Memory B cell (primary cell): ENCODE measurements at regions not wholly inside any gene's neighbourhood (a gene's known extent, or its start where the extent isn't known, plus 50 kb on each side); places are given as distances from the start of the nearest gene placed in this dataset.
"Not testable (repeated sequence)": the region's sequence is repeated elsewhere in the genome, so short reads cannot be mapped to it uniquely, and the experiment has no call there.

Experiments
- ATAC-seq: fragments of 150-1000 bp; cut with Tn5 transposase; 2 replicates; pipeline ENCODE4 v1.10.0; 2021; ENCODE audit warnings: low read depth, mild to moderate bottlenecking, moderate library complexity
- DNase-seq, 2 donors: peaks; one replicate each; pipeline ENCODE4 v3.0.0; 2022; ENCODE audit warnings: low spot score in 2 of 2
- H3K27ac Mint-ChIP-seq: one replicate; pipeline ENCODE4 v1.8.0; 2022; ENCODE audit warnings: mild to moderate bottlenecking, moderate library complexity, mixed read lengths
- H3K27me3 Mint-ChIP-seq: one replicate; pipeline ENCODE4 v1.8.0; 2022; ENCODE audit warnings: mixed read lengths
- H3K36me3 Mint-ChIP-seq: one replicate; pipeline ENCODE4 v1.8.0; 2022; ENCODE audit warnings: mild to moderate bottlenecking, mixed read lengths
- H3K4me1 Mint-ChIP-seq: one replicate; pipeline ENCODE4 v1.8.0; 2022; ENCODE audit warnings: mixed read lengths
- H3K4me3 Mint-ChIP-seq: one replicate; pipeline ENCODE4 v1.8.0; 2022; ENCODE audit warnings: mild to moderate bottlenecking, moderate library complexity, mixed read lengths
- H3K9me3 Mint-ChIP-seq: one replicate; pipeline ENCODE4 v1.8.0; 2022; ENCODE audit warnings: mixed read lengths

DNA sequence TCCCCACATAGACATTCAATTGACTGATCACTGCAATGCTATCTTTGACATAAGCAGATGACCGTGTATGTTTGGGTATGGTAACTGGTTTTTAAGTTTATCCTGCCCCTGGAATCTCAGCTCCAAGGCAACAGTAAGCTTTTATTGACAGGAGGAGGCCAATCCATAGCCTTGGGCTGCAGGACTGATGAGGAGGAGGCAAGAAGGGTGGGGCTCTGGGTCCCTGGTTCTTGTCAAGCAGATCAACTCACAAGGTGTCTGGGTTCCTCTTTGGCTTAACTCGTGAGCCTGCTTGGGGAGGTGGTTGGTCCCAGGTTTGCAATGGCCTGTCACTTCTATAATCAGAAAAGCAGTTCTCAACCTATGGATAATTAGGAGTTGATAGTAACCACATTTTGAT, 113.2 kb upstream of the STX18 start:
- H3K36me3 Mint-ChIP-seq, result peaks cover 20% of the 10 kb centered on the region
- H3K4me1 Mint-ChIP-seq, result no peaks in the 10 kb centered on the region
- H3K4me3 Mint-ChIP-seq, result no peak overlapping the region
- no peak for ATAC-seq
- H3K27ac Mint-ChIP-seq, result no peak overlapping the region
- peaks cover 3% of the 10 kb centered on the region for H3K9me3 Mint-ChIP-seq
- no peaks in the 10 kb centered on the region for H3K27me3 Mint-ChIP-seq
- DNase-seq, result no peak

DNA sequence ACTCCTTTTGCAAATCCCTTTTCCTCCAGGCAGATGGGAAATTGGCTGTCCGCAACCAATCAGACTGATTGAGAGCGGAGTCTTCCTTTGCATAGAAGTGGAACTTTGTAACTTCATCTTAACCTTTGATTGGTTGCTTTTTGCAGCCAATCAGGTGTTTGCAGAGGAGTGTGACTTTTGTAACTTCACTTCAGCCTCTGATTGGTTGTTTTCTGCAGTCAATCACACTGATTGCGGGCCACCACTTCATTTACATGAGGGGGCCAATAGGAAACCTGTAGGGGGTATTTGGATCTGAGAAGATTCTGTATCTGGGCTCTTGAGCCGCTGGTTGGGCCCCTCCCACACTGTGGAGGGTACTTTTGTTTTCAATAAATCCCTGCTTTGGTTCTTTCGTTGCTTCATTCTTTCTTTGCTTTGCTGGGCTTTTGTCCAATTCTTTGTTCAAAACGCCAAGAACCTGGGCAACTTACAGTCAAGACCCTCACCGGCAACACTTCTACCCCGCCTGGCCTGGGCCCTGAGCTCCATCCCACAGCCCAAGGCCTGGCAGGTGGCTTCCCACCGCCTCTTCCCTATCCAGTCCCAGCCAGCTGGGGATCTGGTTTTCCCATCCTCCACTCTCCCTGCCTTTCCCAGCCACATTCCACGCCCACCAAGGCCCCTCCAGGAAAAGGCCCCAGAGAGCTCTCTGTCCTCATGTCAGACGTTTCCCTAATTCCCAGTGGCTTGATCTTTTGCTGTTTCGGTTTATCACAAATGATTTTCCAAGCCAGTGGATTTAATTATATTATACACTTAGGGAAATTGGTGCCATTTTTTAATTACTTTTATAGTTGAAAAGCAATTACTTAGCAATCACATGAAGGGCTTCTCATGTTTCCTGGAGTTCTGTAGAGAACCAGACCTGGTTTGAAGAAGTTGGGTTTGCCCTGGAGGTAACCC, 110.2 kb upstream of the STX18 start:
- Mint-ChIP-seq H3K27me3 (no peaks in the 10 kb centered on the region), H3K27ac (no peak overlapping the region), H3K9me3 (no peaks in the 10 kb centered on the region), H3K4me3 (no peak overlapping the region), H3K4me1 (no peaks in the 10 kb centered on the region), H3K36me3 (peaks cover 20% of the 10 kb centered on the region)
- DNase-seq (no peak), ATAC-seq (no peak)

DNA sequence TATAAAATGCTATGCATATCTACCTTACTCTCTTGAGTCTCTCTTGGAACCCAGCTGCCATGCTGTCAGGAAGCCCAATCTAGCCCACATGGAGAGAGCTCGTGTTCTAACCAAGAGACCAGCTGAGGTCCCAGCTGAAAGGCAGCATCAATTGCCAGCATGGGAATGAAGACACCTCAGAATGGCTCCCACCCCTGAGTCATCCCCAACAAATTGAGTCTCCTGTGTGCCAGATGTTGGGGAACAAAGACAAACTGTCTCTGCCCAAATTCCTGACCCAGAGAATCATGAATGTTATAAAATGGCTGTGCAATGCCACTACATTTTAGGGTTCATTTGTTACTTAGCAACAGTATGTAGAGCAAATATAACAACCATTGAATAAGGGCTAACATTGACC, 105.2 kb upstream of the STX18 start:
- Mint-ChIP-seq H3K9me3 (no peaks in the 10 kb centered on the region), H3K4me3 (no peak overlapping the region), H3K36me3 (peaks cover 8% of the 10 kb centered on the region), H3K27me3 (no peaks in the 10 kb centered on the region), H3K4me1 (no peaks in the 10 kb centered on the region), H3K27ac (no peak overlapping the region)
- ATAC-seq (no peak), DNase-seq (no peak)

DNA sequence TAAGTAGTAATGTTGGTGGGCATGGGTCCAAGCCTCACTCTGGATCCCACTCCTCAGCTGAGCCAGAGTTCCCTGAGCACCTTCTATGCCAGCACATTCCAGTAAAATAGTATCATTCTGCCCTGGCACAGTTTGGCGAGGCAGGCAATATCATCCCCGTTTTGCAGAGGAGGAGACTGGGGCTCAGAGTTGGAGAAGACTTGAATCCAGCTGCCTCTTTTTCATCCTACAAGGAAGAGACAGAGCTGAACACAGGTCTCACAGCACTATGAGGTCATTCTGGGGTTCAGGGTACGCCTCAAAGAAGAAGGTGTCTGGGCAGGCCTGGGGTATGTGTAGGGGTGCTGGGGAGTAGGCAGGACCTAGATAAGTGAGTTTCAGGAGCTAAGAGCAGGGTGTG, 103.9 kb upstream of the STX18 start:
- no peaks in the 10 kb centered on the region for H3K9me3 Mint-ChIP-seq
- ATAC-seq (no peak), DNase-seq (no peak)
- no peaks in the 10 kb centered on the region for H3K27me3 Mint-ChIP-seq
- H3K27ac Mint-ChIP-seq, result no peak overlapping the region
- no peaks in the 10 kb centered on the region for H3K4me1 Mint-ChIP-seq
- peaks cover 8% of the 10 kb centered on the region for H3K36me3 Mint-ChIP-seq
- no peak overlapping the region for H3K4me3 Mint-ChIP-seq

DNA sequence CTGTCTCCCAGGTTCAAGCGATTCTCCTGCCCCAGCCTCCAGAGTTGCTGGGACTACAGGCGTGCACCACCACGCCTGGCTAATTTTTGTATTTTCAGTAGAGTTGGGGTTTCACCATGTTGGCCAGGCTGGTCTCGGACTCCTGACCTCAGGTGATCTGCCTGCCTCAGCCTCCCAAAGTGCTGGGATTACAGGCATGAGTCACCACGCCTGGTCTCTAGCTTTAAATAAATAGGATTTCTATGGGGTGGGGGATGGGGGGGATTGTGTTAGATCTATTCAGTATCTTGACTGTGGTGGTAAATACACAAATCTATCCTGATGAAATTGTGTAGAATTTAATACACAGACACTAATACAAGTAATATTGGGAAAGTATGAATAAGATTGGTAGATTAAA, 102.4 kb upstream of the STX18 start:
- not testable (repeated sequence) for H3K4me3 Mint-ChIP-seq, H3K27me3 Mint-ChIP-seq, ATAC-seq, H3K27ac Mint-ChIP-seq, H3K4me1 Mint-ChIP-seq, H3K9me3 Mint-ChIP-seq, DNase-seq, H3K36me3 Mint-ChIP-seq

DNA sequence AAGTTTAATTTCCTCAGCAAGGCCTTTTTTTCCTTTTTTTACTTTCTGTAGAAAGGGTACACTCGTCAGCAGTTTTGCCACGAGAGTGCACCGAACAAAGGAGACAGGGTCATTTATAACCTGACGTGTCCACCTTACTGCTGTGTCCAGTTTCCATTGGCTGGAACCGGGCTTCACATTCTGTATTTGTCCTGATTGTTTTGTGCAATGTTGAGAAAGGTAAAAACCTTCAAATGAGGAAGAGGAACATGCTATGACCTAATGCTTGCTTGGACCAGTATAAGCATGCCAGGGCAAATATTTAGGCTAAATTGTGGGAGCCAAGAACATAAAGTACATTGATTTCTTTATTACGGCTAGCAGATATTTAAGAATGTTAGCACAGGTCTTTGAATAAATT, 101.9 kb upstream of the STX18 start:
- DNase-seq, H3K4me3 Mint-ChIP-seq, H3K9me3 Mint-ChIP-seq, ATAC-seq, H3K36me3 Mint-ChIP-seq, H3K27me3 Mint-ChIP-seq, H3K4me1 Mint-ChIP-seq, H3K27ac Mint-ChIP-seq: not testable (repeated sequence)

DNA sequence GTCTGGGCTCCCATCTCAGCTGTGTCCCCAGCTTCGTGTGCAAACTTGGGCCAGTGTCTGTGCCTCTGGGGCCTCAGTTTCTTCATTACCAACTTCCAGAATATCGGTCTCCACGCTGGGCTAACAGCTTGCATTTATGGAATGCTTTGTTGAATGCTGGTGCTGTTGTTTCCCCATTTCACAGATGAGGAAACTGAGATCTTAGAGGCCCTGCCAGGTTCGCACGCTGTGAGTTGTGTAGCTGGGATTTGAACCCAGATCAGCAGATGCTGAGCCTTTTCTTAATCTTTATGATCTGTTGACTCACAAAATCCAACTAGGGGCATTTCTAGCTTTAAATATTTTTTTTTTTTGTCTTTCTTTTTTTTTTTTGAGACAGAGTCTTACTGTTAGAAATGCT, 101.5 kb upstream of the STX18 start:
- Mint-ChIP-seq H3K9me3 (peaks cover 2% of the 10 kb centered on the region), H3K4me3 (no peak overlapping the region), H3K4me1 (no peaks in the 10 kb centered on the region), H3K27me3 (no peaks in the 10 kb centered on the region), H3K36me3 (peaks cover 6% of the 10 kb centered on the region), H3K27ac (no peak overlapping the region)
- DNase-seq (no peak), ATAC-seq (no peak)

DNA sequence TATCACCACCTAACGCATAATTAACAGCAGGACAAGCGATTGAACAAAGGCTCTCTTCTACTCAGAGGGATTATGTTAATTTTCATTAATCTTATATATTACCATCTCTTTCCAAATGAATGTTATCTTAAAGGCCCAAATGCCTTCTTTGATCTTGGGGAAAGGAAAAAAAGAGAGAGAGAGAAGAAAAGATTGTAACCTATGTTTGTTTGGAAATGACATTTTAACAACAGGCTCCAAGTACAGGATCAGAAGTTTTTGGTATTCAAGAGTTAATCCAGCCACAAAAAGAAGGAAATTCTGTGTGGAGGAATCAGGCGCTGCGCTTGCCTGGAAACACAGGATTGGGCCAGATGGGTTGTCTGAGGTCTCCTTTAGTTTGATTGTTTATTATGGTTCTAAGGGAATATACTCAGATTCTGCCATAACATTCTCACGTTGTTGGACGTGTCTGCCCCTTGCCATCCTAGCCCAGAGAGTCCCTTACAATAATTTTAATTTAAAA, 100.7 kb upstream of the STX18 start:
- Mint-ChIP-seq H3K36me3 (peaks cover 6% of the 10 kb centered on the region), H3K4me3 (no peak overlapping the region), H3K27ac (no peak overlapping the region), H3K27me3 (no peaks in the 10 kb centered on the region), H3K9me3 (peaks cover 2% of the 10 kb centered on the region), H3K4me1 (no peaks in the 10 kb centered on the region)
- no peak for DNase-seq
- no peak for ATAC-seq

DNA sequence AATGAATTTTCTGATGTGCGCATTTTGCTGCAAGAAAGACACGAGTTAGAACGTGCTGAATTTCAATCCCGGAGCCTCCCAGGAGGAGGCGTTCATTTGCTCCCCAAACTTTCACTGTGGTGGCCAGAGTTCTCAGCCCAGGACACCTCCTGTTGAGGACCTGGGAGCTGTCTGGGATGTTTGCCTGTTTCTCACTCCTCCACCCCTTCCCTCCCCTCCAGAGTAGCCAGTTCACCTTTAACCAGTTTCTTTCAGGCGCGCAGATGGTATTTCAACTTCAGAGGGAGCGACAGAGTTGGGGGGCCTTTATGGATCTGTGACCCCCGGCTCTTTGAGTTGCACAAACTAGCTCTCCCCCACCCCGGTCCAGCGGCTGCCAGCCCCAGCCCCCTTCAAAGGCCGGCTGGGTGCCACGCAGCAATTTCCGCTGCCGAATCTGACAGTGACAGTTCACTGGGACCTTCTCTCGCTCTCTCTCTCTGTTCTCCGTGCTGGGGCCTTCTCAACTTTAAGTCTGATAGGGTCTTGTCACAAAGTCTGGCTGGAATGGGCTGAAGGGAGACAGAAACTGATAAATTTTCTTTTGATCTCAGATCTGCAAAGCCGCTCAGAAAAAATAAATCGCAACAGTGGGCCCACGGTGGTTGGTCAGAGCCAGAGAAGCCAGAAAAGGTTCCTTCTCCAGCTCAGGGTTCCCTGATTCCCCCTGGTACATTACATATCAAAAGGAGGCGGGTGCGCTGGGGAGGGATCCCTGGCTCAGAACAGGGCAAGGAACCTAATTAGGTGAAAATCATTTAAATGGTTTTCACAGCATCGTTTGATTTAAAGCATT, 100.0 kb upstream of the STX18 start:
- H3K27me3 Mint-ChIP-seq, result no peaks in the 10 kb centered on the region
- DNase-seq, result no peak
- H3K4me3 Mint-ChIP-seq, result no peak overlapping the region
- H3K27ac Mint-ChIP-seq, result no peak overlapping the region
- no peak for ATAC-seq
- peaks cover 6% of the 10 kb centered on the region for H3K36me3 Mint-ChIP-seq
- H3K9me3 Mint-ChIP-seq, result peaks cover 2% of the 10 kb centered on the region
- H3K4me1 Mint-ChIP-seq, result no peaks in the 10 kb centered on the region

DNA sequence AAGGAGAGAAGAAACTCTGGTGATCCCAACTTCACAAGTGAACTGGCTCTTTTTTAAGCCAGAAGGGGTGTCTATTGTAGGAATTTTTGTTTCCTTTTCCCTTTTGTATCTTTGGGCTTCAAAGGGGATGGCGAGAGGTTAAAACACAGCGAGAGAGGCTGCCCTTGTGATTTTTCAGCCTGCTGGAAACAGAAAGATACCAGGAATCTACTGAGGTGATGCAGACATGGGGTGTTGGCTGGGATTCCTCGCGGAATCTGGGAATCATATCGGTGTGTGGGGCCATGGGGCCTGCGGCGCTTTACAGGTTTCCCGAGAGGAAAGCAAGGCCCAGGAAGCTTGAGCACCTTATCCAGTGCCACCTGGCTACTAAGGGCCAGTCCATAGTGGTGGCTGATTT, 99.4 kb upstream of the STX18 start:
- no peak for ATAC-seq
- Mint-ChIP-seq H3K27me3 (no peaks in the 10 kb centered on the region), H3K4me1 (no peaks in the 10 kb centered on the region), H3K4me3 (no peak overlapping the region), H3K27ac (no peak overlapping the region), H3K9me3 (peaks cover 2% of the 10 kb centered on the region), H3K36me3 (peaks cover 7% of the 10 kb centered on the region)
- DNase-seq, result no peak

DNA sequence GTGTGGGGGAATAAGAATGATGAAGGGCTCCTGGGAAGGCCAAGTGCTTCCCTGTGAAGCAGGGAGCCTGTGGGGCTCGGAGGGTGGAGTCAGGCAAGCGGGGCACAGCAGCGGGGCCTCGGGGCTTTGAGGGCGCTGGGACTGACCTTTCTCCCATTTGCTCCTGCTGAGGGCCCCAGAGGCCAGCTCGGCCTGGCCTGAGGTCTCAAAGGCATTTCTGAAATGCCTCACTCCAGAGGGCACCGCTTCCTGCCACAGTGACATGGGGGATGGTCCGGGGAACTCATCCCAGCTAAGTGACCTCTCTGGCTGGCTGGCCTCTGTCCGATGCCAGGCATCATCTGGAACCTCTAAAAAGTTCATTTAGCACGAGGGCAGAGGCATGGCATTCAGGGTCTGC, 98.8 kb upstream of the STX18 start:
- Mint-ChIP-seq H3K36me3 (peaks cover 9% of the 10 kb centered on the region), H3K27me3 (no peaks in the 10 kb centered on the region), H3K27ac (no peak overlapping the region), H3K9me3 (peaks cover 2% of the 10 kb centered on the region), H3K4me3 (no peak overlapping the region), H3K4me1 (no peaks in the 10 kb centered on the region)
- ATAC-seq, result no peak
- DNase-seq, result no peak

DNA sequence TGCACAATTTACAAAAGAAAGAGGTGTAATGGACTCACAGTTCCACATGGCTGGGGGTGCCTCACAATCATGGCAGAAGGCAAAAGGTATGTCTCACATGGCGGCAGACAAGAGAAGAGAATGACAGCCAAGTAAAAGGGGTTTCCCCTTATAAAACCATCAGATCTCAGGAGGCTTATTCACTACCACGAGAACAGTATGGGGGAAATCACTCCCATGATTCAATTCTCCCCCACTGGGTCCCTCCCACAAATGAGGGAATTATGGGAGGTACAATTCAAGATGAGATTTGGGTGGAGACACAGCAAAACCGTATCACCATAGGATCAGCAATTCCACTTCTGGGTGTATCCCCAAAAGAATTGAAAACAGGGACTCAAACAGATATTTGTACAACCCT, 97.5 kb upstream of the STX18 start:
- Mint-ChIP-seq H3K4me1 (no peaks in the 10 kb centered on the region), H3K27ac (no peak overlapping the region), H3K9me3 (peaks cover 2% of the 10 kb centered on the region), H3K4me3 (no peak overlapping the region), H3K36me3 (peaks cover 12% of the 10 kb centered on the region), H3K27me3 (no peaks in the 10 kb centered on the region)
- DNase-seq (no peak), ATAC-seq (no peak)

DNA sequence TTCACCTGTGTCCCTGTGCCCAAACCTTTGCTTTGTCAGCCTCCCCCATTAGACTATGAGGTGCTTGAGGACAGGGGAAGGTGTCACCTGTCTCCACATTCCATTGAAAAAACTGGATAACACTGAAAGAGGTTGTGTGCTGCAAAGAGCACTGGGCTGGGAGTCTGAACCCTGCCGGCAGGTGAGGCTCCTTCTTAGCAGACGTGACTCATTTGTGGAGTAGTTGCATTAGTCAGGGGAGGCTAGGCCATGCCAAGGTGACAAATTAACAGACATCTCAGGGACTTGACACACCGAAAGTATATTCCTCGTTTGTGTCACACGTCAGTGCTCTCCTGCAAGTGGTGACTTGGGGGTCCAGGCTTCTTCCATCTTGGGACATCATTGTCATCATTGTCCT, 95.9 kb upstream of the STX18 start:
- peaks cover 2% of the 10 kb centered on the region for H3K9me3 Mint-ChIP-seq
- H3K4me3 Mint-ChIP-seq, result no peak overlapping the region
- no peaks in the 10 kb centered on the region for H3K27me3 Mint-ChIP-seq
- ATAC-seq, result no peak
- H3K4me1 Mint-ChIP-seq, result no peaks in the 10 kb centered on the region
- no peak overlapping the region for H3K27ac Mint-ChIP-seq
- no peak for DNase-seq
- peaks cover 22% of the 10 kb centered on the region for H3K36me3 Mint-ChIP-seq

DNA sequence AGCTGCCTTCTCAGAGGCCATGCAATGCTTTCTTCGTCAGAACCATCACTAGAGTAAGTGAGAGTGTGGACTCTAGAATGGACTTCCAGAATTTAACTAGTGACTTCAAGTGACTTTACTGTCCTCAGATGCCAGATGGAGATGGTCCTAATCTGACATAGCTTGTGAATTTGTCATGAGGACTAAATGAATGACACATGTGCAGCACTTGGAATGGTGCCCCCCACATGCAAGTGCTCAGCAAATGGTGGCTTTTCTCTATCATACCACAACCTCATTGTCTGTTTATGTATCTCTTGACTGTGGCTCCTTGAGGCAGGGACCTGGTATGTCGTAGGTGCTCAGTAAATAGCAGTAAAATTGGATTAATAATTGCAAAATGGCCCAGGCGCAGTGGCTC, 91.6 kb upstream of the STX18 start:
- no peaks in the 10 kb centered on the region for H3K4me1 Mint-ChIP-seq
- H3K9me3 Mint-ChIP-seq, result no peaks in the 10 kb centered on the region
- DNase-seq, result no peak
- no peak overlapping the region for H3K4me3 Mint-ChIP-seq
- H3K27ac Mint-ChIP-seq, result no peak overlapping the region
- no peaks in the 10 kb centered on the region for H3K27me3 Mint-ChIP-seq
- no peak for ATAC-seq
- peaks cover 20% of the 10 kb centered on the region for H3K36me3 Mint-ChIP-seq
